Heart left ventricle (tissue), 16 donors: ENCODE measurements at regions not wholly inside any gene's neighbourhood (a gene's known extent, or its start where the extent isn't known, plus 50 kb on each side); places are given as distances from the start of the nearest gene placed in this dataset.

ENCODE experiments used
- ATAC-seq, 4 donors: fragments of 200-7000 bp; cut with Tn5 transposase; one replicate each; pipeline ENCODE4 v1.9.1; 2020 to 2022; ENCODE audit warnings: moderate library complexity in 4 of 4, mild to moderate bottlenecking in 3 of 4, moderate number of reproducible peaks in 1 of 4
- DNase-seq, 5 donors: peaks; one replicate each; pipeline ENCODE4 v3.0.0-alpha.2; 2020
- H3K27ac ChIP-seq, 12 donors: fragments of 200-600 bp; sonication (generic) in 4 of 12; one replicate each; pipeline versions ENCODE4 v1.5.0 to v1.8.0; 2016 to 2022; ENCODE audit warnings: mild to moderate bottlenecking in 2 of 12
- H3K27me3 ChIP-seq, 9 donors: fragments of 200-600 bp; sonication (generic) in 2 of 9; one replicate each; pipeline versions ENCODE4 v1.5.1 to v1.8.0; 2016 to 2022; ENCODE audit warnings: mild to moderate bottlenecking in 3 of 9
- H3K36me3 ChIP-seq, 9 donors: fragments of 200-600 bp; sonication (generic) in 2 of 9; one replicate each; pipeline versions ENCODE4 v1.5.0 to v1.8.0; 2018 to 2022; ENCODE audit warnings: mild to moderate bottlenecking in 2 of 9
- H3K4me1 ChIP-seq, 12 donors: fragments of 200-600 bp; sonication (generic) in 4 of 12; one replicate each; pipeline versions ENCODE4 v1.5.0 to v1.8.0; 2016 to 2022; ENCODE audit warnings: mild to moderate bottlenecking in 3 of 12
- H3K4me3 ChIP-seq, 12 donors: fragments of 200-600 bp; sonication (generic) in 4 of 12; one replicate each; pipeline versions ENCODE4 v1.5.0 to v1.8.0; 2017 to 2022; ENCODE audit warnings: mild to moderate bottlenecking in 9 of 12, moderate library complexity in 4 of 12
- H3K9me3 ChIP-seq, 12 donors: fragments of 200-600 bp; sonication (generic) in 4 of 12; one replicate each; pipeline versions ENCODE4 v1.5.0 to v1.8.0; 2016 to 2022; ENCODE audit warnings: mild to moderate bottlenecking in 1 of 12
- CTCF ChIP-seq, 12 donors: fragments of 200-600 bp; sonication (generic) in 4 of 12; IDR thresholded peaks; one replicate each; pipeline versions ENCODE4 v1.5.0 to v1.8.0; 2018 to 2022; ENCODE audit warnings: antibody characterized with exemption in 12 of 12, mild to moderate bottlenecking in 5 of 12
- POLR2A ChIP-seq, 2 donors: fragments of 450-650 bp; IDR thresholded peaks; one replicate each; pipeline ENCODE4 v1.6.1; 2017; ENCODE audit warnings: antibody characterized with exemption in 2 of 2, mild to moderate bottlenecking in 2 of 2, moderate library complexity in 2 of 2
- WGBS, 4 donors: extraction: QIAGEN DNeasy Blood & Tissue Kit in 2 of 4; methylation state at CpG; one replicate each; pipeline versions ENCODE4 v1.1.5 to v1.1.7; 2013 to 2018; 5-methylcytosine and 5-hydroxymethylcytosine counted together
- intact Hi-C, 10 donors: fragments of 100-400 bp; cut with DNase I; formaldehyde crosslinking; loops; one replicate each; pipeline versions ENCODE4 v1.11.1 to v1.14.2; 2022
- donor health status: ischemic (EF 13 %, LVEDD 7.1; RV severe dilation, severe dysfunction).
- donor health status: healthy with polysubstance abuse.
- donor health status: DM: no; HTN: yes; CAD: no.
- donor health status: DM: no; HTN: no; CAD: no.
- donor health status: ischemic (EF 25% LVEDD 6.9; RV normal size, moderate dysfunction).
- donor health status: ischemic (EF 25% LVEDD 5.7; RV mildly dilated, moderate dysfunction).
- donor health status: healthy.
- donor health status: DM: yes; HTN: yes; CAD: no.
- donor health status: ischemic (EF 35%, LVEDD 5.7; RV mildly dilated, moderate dysfunction).
- donor health status: nonischemic (EF 11% LVEDD 7.7; RV severe dilation, severe dysfunction).
- donor health status: DM: yes; HTN: yes; CAD: no.
- donor health status: PGD.
- donor health status: ischemic (EF 29% LVEDD 5.4; RV normal size, mild dysfunction).
- donor health status: nonischemic (EF 23%, LVEDD 6.1; RV moderate dilation, normal function).

- no peaks in the 10 kb centered on the region for H3K36me3 ChIP-seq
- H3K4me1 ChIP-seq, result peaks cover 0 to 20% (median 0%) of the 10 kb centered on the region in 12 donors
- H3K27ac ChIP-seq, result no peak overlapping the region
- DNase-seq (no peak), ATAC-seq (no peak)
- WGBS, 4 donors, result 84 to 93% (median 90%) methylated on average over 10 of the region's 10 CpGs
- intact Hi-C loops, result no loop called here
- no peaks in the 10 kb centered on the region for H3K27me3 ChIP-seq
- no peaks in the 10 kb centered on the region for H3K9me3 ChIP-seq
- H3K4me3 ChIP-seq, result no peak overlapping the region
- TF ChIP-seq CTCF (IDR thresholded peaks at IDR 0.05), result no peak
- TF ChIP-seq POLR2A (IDR thresholded peaks at IDR 0.05), result no peak
Observed at GRCh38 chr3:171959532-171960089, 79.8 kb upstream of the FNDC3B start.

- intact Hi-C loops, result no loop called here
- DNase-seq, result no peak
- H3K27ac ChIP-seq, result no peak overlapping the region
- peaks cover 0 to 15% (median 0%) of the 10 kb centered on the region in 12 donors for H3K4me1 ChIP-seq
- H3K36me3 ChIP-seq, result no peaks in the 10 kb centered on the region
- 89 to 97% (median 93%) methylated on average over 4 of the region's 4 CpGs for WGBS, 4 donors
- H3K4me3 ChIP-seq, result no peak overlapping the region
- no peak for ATAC-seq
- no peaks in the 10 kb centered on the region for H3K9me3 ChIP-seq
- no peak for TF ChIP-seq POLR2A (IDR thresholded peaks at IDR 0.05)
- TF ChIP-seq CTCF (IDR thresholded peaks at IDR 0.05), result no peak
- H3K27me3 ChIP-seq, result no peaks in the 10 kb centered on the region
Observed at GRCh38 chr3:171960159-171960558, 79.2 kb upstream of the FNDC3B start.

GRCh38 chr3:171962137-171962720 lies 77.1 kb upstream of the FNDC3B start:
- ATAC-seq, result no peak
- Histone ChIP-seq H3K36me3 (no peaks in the 10 kb centered on the region), H3K9me3 (no peaks in the 10 kb centered on the region), H3K27ac (no peak overlapping the region), H3K4me3 (no peak overlapping the region), H3K27me3 (no peaks in the 10 kb centered on the region), H3K4me1 (peaks cover 0 to 26% (median 6%) of the 10 kb centered on the region in 12 donors)
- TF ChIP-seq POLR2A (IDR thresholded peaks at IDR 0.05), result no peak
- TF ChIP-seq CTCF (IDR thresholded peaks at IDR 0.05), result no peak
- intact Hi-C loops, result no loop called here
- 89 to 93% (median 92%) methylated on average over 7 of the region's 7 CpGs for WGBS, 4 donors
- no peak for DNase-seq

- no peaks in the 10 kb centered on the region for H3K36me3 ChIP-seq
- intact Hi-C loops, result no loop called here
- no peak overlapping the region for H3K27ac ChIP-seq
- TF ChIP-seq CTCF (IDR thresholded peaks at IDR 0.05) (no peak), POLR2A (IDR thresholded peaks at IDR 0.05) (no peak)
- ATAC-seq, result no peak
- DNase-seq, result no peak
- H3K4me1 ChIP-seq, result peaks cover 0 to 36% (median 11%) of the 10 kb centered on the region in 12 donors
- H3K4me3 ChIP-seq, result no peak overlapping the region
- H3K27me3 ChIP-seq, result no peaks in the 10 kb centered on the region
- H3K9me3 ChIP-seq, result no peaks in the 10 kb centered on the region
- WGBS, 4 donors, result 92 to 98% (median 96%) methylated on average over 3 of the region's 3 CpGs
Observed at GRCh38 chr3:171963546-171963945, 75.8 kb upstream of the FNDC3B start.
